ENCODE measurements at regions not wholly inside any gene's neighbourhood (a gene's known extent, or its start where the extent isn't known, plus 50 kb on each side); places are given as distances from the start of the nearest gene placed in this dataset.
"Not testable (repeated sequence)": the region's sequence is repeated elsewhere in the genome, so short reads cannot be mapped to it uniquely, and the experiment has no call there.

- no peaks in the 10 kb centered on the region for H3K9me3 Mint-ChIP-seq (ENCODE audit: unreplicated experiment)
- H3K36me3 Mint-ChIP-seq (ENCODE audit: unreplicated experiment), result peaks cover 2% of the 10 kb centered on the region
- TF ChIP-seq CTCF (IDR thresholded peaks at IDR 0.05), result no peak
- DNase-seq (ENCODE audit: extremely low spot score, unreplicated experiment), result no peak
- no peak overlapping the region for H3K4me3 Mint-ChIP-seq (ENCODE audit: unreplicated experiment)
- peaks cover under 1% of the 10 kb centered on the region for H3K4me1 Mint-ChIP-seq (ENCODE audit: unreplicated experiment)
- H3K27me3 Mint-ChIP-seq (ENCODE audit: unreplicated experiment), result no peaks in the 10 kb centered on the region
- H3K27ac Mint-ChIP-seq (ENCODE audit: unreplicated experiment), result no peak overlapping the region
These were observed 174.0 kb upstream of the TPM1 start for GRCh38 chr15:62868507-62868906.

GRCh38 chr15:62869116-62869515 lies 173.4 kb upstream of the TPM1 start:
- no peak for DNase-seq (ENCODE audit: extremely low spot score, unreplicated experiment)
- peaks cover 6% of the 10 kb centered on the region for H3K4me1 Mint-ChIP-seq (ENCODE audit: unreplicated experiment)
- peaks cover 2% of the 10 kb centered on the region for H3K36me3 Mint-ChIP-seq (ENCODE audit: unreplicated experiment)
- no peaks in the 10 kb centered on the region for H3K9me3 Mint-ChIP-seq (ENCODE audit: unreplicated experiment)
- no peak overlapping the region for H3K4me3 Mint-ChIP-seq (ENCODE audit: unreplicated experiment)
- H3K27ac Mint-ChIP-seq (ENCODE audit: unreplicated experiment), result no peak overlapping the region
- H3K27me3 Mint-ChIP-seq (ENCODE audit: unreplicated experiment), result no peaks in the 10 kb centered on the region
- no peak for TF ChIP-seq CTCF (IDR thresholded peaks at IDR 0.05)

- Mint-ChIP-seq H3K27ac (ENCODE audit: unreplicated experiment) (no peak overlapping the region), H3K27me3 (ENCODE audit: unreplicated experiment) (no peaks in the 10 kb centered on the region), H3K4me1 (ENCODE audit: unreplicated experiment) (peaks cover 16% of the 10 kb centered on the region), H3K9me3 (ENCODE audit: unreplicated experiment) (no peaks in the 10 kb centered on the region), H3K36me3 (ENCODE audit: unreplicated experiment) (peaks cover 2% of the 10 kb centered on the region), H3K4me3 (ENCODE audit: unreplicated experiment) (no peak overlapping the region)
- TF ChIP-seq CTCF (IDR thresholded peaks at IDR 0.05), result no peak
- no peak for DNase-seq (ENCODE audit: extremely low spot score, unreplicated experiment)
These were observed 172.3 kb upstream of the TPM1 start for GRCh38 chr15:62870216-62870615.

- not testable (repeated sequence) for H3K27me3 Mint-ChIP-seq (ENCODE audit: unreplicated experiment); H3K4me3 Mint-ChIP-seq (ENCODE audit: unreplicated experiment); H3K36me3 Mint-ChIP-seq (ENCODE audit: unreplicated experiment); DNase-seq (ENCODE audit: extremely low spot score, unreplicated experiment); H3K27ac Mint-ChIP-seq (ENCODE audit: unreplicated experiment); H3K9me3 Mint-ChIP-seq (ENCODE audit: unreplicated experiment)
- H3K4me1 Mint-ChIP-seq (ENCODE audit: unreplicated experiment), result peaks cover 21% of the 10 kb centered on the region
These were observed 171.8 kb upstream of the TPM1 start for GRCh38 chr15:62870701-62871100.

- Mint-ChIP-seq H3K27me3 (ENCODE audit: unreplicated experiment) (no peaks in the 10 kb centered on the region), H3K4me1 (ENCODE audit: unreplicated experiment) (peaks cover 25% of the 10 kb centered on the region), H3K27ac (ENCODE audit: unreplicated experiment) (no peak overlapping the region), H3K36me3 (ENCODE audit: unreplicated experiment) (peaks cover 2% of the 10 kb centered on the region), H3K9me3 (ENCODE audit: unreplicated experiment) (no peaks in the 10 kb centered on the region), H3K4me3 (ENCODE audit: unreplicated experiment) (no peak overlapping the region)
- TF ChIP-seq CTCF (IDR thresholded peaks at IDR 0.05), result no peak
- DNase-seq (ENCODE audit: extremely low spot score, unreplicated experiment), result no peak
These were observed 169.3 kb upstream of the TPM1 start for GRCh38 chr15:62873203-62873602.

GRCh38 chr15:62874064-62874463 lies 168.5 kb upstream of the TPM1 start:
- no peak for DNase-seq (ENCODE audit: extremely low spot score, unreplicated experiment)
- H3K4me3 Mint-ChIP-seq (ENCODE audit: unreplicated experiment), result no peak overlapping the region
- no peaks in the 10 kb centered on the region for H3K9me3 Mint-ChIP-seq (ENCODE audit: unreplicated experiment)
- H3K27ac Mint-ChIP-seq (ENCODE audit: unreplicated experiment), result no peak overlapping the region
- no peak for TF ChIP-seq CTCF (IDR thresholded peaks at IDR 0.05)
- peaks cover 25% of the 10 kb centered on the region for H3K4me1 Mint-ChIP-seq (ENCODE audit: unreplicated experiment)
- H3K36me3 Mint-ChIP-seq (ENCODE audit: unreplicated experiment), result peaks cover 2% of the 10 kb centered on the region
- H3K27me3 Mint-ChIP-seq (ENCODE audit: unreplicated experiment), result no peaks in the 10 kb centered on the region

Measured in osteocyte (in vitro differentiated cells).